Osteoblast (primary cell): ENCODE measurements at regions not wholly inside any gene's neighbourhood (a gene's known extent, or its start where the extent isn't known, plus 50 kb on each side); places are given as distances from the start of the nearest gene placed in this dataset.
A peak's percentile ranks its signal among the peaks of the same experiment; 100 is the strongest.

Experiments used
- DNase-seq: peaks from one replicate; pipeline ENCODE4 v3.0.0; 2011; ENCODE audit warnings: low spot score, mixed read lengths; ENCODE audit not compliant: insufficient read length; ENCODE audit errors: missing footprints
- H2AFZ ChIP-seq: 2 replicates; pipeline ENCODE4 v1.6.0; 2011; ENCODE audit warnings: mild to moderate bottlenecking, low read length
- H3K27ac ChIP-seq: 2 replicates; pipeline ENCODE4 v1.5.1; 2011; ENCODE audit warnings: mild to moderate bottlenecking, low read depth, low read length, moderate library complexity
- H3K27me3 ChIP-seq: 2 replicates; pipeline ENCODE4 v1.6.0; 2012; ENCODE audit warnings: mild to moderate bottlenecking, control low read depth, inconsistent platforms, low read length, moderate library complexity; ENCODE audit not compliant: insufficient read depth
- H3K36me3 ChIP-seq: 2 replicates; pipeline ENCODE4 v1.5.1; 2011; ENCODE audit warnings: mild to moderate bottlenecking, low read length, control low read depth, moderate library complexity; ENCODE audit not compliant: insufficient read depth
- H3K4me1 ChIP-seq: 2 replicates; pipeline ENCODE4 v1.5.1; 2011; ENCODE audit warnings: mild to moderate bottlenecking, low read length, control low read depth, moderate library complexity; ENCODE audit not compliant: insufficient read depth
- H3K4me2 ChIP-seq: 2 replicates; pipeline ENCODE4 v1.6.0; 2011; ENCODE audit warnings: mild to moderate bottlenecking, low read length; ENCODE audit not compliant: insufficient read depth
- H3K4me3 ChIP-seq: fragments of 200-600 bp; sonication (generic); 3 replicates; pipeline ENCODE4 v1.5.1; 2012; ENCODE audit warnings: mild to moderate bottlenecking, low read length, inconsistent platforms; ENCODE audit not compliant: insufficient read depth
- H3K79me2 ChIP-seq: 2 replicates; pipeline ENCODE4 v1.6.0; 2012; ENCODE audit warnings: mild to moderate bottlenecking, low read length, control low read depth, inconsistent platforms; ENCODE audit not compliant: insufficient read depth
- H3K9me3 ChIP-seq: 2 replicates; pipeline ENCODE4 v1.5.1; 2011; ENCODE audit warnings: low read depth, low read length, control low read depth
- H4K20me1 ChIP-seq: 2 replicates; pipeline ENCODE4 v1.6.0; 2012; ENCODE audit warnings: mild to moderate bottlenecking, low read length, control low read depth; ENCODE audit not compliant: insufficient read depth
- TF ChIP-seq, protein P1 (sequence below): IDR thresholded peaks from 2 replicates; pipeline ENCODE4 v1.5.1; 2011; ENCODE audit warnings: mild to moderate bottlenecking, low read depth, low read length, moderate library complexity; ENCODE audit errors: extremely low read depth

DNA sequence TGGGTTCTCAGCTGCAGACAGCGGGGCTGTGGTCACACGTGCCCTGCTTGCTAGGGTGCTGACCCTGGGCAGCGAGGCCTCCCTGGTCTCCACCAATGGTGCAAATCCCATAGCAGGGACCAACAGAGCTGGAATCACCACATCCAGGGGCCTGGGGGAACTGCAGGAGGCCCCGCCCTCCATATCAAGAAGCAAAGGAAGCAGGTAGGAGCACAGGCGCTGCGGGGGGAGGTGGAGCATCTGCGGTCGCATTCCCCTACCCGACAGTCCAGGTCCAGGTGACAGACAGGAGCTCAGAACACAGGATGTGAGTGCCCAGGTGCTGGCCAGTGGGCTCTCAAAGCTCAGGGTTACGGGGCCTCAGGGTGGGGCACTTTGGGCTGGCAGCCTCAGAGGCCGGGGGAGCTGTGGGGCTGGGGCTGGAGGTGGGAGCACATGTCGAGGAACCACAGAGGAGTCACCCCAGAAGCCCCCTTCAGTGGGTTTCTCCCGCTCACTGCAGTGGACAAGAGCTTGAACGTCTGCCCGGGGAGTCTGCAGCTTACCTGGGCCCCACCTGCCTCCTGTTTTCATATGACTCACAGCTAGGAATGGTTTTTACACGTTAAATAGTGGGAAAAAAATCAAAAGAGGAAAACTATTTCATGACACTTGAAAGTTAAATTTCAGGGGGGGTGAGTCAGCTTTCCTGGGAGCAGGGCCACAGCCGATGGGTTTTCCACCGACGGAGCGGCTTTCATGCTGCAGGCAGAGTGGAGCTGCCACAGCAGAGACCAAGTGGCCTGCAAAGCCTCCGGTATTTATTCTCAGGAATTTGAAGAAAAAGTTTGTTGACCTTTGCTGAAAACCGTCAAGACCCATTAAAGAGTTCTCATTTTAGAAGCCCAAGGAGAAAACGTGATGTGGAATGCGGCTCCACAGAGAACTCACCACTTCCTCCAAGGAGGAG is 148.7 kb upstream of the PPP2R2D start:
- Histone ChIP-seq H3K4me3 (no peak overlapping the region), H3K9me3 (no peaks in the 10 kb centered on the region), H3K4me1 (no peaks in the 10 kb centered on the region), H2AFZ (no peak overlapping the region), H3K36me3 (no peaks in the 10 kb centered on the region), H3K79me2 (no peaks in the 10 kb centered on the region), H3K27me3 (no peaks in the 10 kb centered on the region), H3K27ac (no peak overlapping the region), H3K4me2 (no peak overlapping the region), H4K20me1 (no peaks in the 10 kb centered on the region)
- DNase-seq, result peak; percentile 43
- TF ChIP-seq, protein P1, sequence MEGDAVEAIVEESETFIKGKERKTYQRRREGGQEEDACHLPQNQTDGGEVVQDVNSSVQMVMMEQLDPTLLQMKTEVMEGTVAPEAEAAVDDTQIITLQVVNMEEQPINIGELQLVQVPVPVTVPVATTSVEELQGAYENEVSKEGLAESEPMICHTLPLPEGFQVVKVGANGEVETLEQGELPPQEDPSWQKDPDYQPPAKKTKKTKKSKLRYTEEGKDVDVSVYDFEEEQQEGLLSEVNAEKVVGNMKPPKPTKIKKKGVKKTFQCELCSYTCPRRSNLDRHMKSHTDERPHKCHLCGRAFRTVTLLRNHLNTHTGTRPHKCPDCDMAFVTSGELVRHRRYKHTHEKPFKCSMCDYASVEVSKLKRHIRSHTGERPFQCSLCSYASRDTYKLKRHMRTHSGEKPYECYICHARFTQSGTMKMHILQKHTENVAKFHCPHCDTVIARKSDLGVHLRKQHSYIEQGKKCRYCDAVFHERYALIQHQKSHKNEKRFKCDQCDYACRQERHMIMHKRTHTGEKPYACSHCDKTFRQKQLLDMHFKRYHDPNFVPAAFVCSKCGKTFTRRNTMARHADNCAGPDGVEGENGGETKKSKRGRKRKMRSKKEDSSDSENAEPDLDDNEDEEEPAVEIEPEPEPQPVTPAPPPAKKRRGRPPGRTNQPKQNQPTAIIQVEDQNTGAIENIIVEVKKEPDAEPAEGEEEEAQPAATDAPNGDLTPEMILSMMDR, result no peak

DNA sequence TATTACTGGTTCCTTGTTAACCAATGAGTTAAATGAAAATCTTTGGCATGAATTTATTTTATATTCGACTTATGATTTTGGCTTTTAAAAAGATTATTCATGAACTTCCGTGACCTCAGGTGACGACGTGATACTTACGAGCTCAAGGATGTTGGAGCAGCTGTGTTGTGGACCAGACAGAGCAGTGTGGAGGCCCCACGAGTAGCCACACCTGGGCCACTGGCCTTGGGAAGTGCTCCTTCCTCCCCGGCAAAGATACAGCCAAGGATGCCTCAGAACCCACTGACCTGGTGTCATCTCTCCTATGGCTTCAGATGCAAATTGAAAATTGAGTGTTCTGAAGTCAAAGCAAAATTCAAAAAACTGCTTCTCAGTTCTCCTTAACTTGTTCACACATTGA is 147.5 kb upstream of the PPP2R2D start:
- Histone ChIP-seq H3K4me3 (no peak overlapping the region), H3K9me3 (no peaks in the 10 kb centered on the region), H4K20me1 (no peaks in the 10 kb centered on the region), H3K27ac (no peak overlapping the region), H3K79me2 (no peaks in the 10 kb centered on the region), H3K36me3 (no peaks in the 10 kb centered on the region), H3K4me1 (no peaks in the 10 kb centered on the region), H3K4me2 (no peak overlapping the region), H2AFZ (no peak overlapping the region), H3K27me3 (no peaks in the 10 kb centered on the region)
- TF ChIP-seq, protein P1, result no peak
- no peak for DNase-seq

DNA sequence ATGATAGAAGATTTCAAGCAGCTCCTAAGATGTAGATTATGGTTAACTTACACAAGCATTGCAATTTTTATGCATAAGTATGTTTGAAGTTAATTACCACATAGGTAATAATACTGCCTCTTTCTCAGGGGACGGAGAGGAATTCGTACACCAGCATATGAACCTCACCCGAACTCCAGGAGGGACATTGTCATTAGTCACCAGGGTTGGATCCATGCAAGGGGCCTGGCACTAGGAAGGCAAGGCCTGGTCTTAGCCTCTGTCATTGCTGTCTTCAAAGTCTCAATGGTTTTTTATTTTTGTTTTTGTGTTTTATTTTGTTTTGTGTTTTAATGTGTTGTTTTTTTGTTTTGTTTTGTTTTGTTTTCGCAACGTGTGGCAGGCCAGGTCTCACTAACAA is 145.6 kb upstream of the PPP2R2D start:
- Histone ChIP-seq H4K20me1 (no peaks in the 10 kb centered on the region), H3K4me1 (no peaks in the 10 kb centered on the region), H3K79me2 (no peaks in the 10 kb centered on the region), H3K27ac (no peak overlapping the region), H3K27me3 (no peaks in the 10 kb centered on the region), H3K36me3 (no peaks in the 10 kb centered on the region), H3K4me3 (no peak overlapping the region), H3K9me3 (no peaks in the 10 kb centered on the region), H2AFZ (no peak overlapping the region), H3K4me2 (no peak overlapping the region)
- TF ChIP-seq, protein P1, result no peak
- DNase-seq, result no peak

DNA sequence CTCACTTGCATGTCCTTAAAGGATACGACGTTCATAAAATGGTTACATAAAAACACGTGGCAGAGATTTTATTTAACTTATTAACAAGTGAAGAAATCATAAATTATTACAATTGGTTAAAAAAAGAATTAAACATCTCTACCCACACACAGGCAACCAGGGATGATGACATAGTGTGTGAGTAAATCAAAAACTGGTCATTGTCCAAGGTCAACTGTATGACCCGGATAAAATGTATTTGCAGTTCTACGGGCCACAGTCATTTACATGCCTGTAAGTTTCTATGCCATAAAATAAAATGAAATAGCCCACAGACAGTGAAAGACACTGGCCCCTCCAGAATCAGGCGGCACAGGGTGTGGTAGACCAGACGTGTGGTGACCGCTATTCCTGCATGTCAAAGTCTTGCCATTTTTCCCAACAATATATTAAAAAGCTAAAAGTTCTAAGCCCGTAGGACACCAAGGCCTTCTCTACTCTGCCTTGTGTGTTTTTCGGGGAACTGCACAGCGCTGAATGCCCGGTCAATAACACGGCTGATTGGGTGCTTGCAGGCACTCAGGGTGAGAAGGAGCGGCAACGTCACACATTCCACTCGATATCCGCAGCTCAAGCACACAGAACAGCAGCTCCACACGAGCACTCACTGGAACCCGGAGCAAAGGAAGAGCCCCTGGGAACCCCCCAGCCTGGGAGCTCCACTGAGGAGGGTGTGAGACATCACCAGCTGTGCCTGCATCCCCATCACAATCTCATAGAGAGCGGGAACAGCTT is 143.3 kb upstream of the PPP2R2D start:
- TF ChIP-seq, protein P1, result no peak
- no peak overlapping the region for H3K4me3 ChIP-seq
- H4K20me1 ChIP-seq, result no peaks in the 10 kb centered on the region
- no peaks in the 10 kb centered on the region for H3K36me3 ChIP-seq
- no peaks in the 10 kb centered on the region for H3K4me1 ChIP-seq
- H3K79me2 ChIP-seq, result no peaks in the 10 kb centered on the region
- no peak overlapping the region for H3K4me2 ChIP-seq
- no peak for DNase-seq
- H3K9me3 ChIP-seq, result no peaks in the 10 kb centered on the region
- H3K27ac ChIP-seq, result no peak overlapping the region
- H2AFZ ChIP-seq, result no peak overlapping the region
- H3K27me3 ChIP-seq, result no peaks in the 10 kb centered on the region
